ENCODE measurements at regions not wholly inside any gene's neighbourhood (a gene's known extent, or its start where the extent isn't known, plus 50 kb on each side); places are given as distances from the start of the nearest gene placed in this dataset.

DNA sequence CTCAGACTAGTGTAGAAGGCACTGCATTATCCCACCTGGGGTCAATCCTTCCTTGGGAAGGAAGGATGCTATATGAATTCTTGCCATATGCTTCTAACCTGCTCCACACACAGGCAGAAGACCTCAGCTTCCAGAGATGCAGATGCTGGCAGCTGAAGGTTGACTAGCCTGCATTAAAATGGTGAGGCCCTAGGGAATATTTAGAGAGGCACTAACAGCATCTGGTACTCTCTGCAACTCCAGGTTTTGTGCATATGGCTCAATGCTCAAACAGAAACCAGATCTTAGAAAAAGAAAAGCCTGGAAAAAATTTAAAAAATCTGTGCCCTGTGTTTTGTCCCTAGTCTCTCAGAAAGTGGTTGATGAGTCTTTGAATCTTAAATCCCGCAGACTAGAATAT lies 56.0 kb upstream of the MYRIP start:
- TF ChIP-seq, protein P1, sequence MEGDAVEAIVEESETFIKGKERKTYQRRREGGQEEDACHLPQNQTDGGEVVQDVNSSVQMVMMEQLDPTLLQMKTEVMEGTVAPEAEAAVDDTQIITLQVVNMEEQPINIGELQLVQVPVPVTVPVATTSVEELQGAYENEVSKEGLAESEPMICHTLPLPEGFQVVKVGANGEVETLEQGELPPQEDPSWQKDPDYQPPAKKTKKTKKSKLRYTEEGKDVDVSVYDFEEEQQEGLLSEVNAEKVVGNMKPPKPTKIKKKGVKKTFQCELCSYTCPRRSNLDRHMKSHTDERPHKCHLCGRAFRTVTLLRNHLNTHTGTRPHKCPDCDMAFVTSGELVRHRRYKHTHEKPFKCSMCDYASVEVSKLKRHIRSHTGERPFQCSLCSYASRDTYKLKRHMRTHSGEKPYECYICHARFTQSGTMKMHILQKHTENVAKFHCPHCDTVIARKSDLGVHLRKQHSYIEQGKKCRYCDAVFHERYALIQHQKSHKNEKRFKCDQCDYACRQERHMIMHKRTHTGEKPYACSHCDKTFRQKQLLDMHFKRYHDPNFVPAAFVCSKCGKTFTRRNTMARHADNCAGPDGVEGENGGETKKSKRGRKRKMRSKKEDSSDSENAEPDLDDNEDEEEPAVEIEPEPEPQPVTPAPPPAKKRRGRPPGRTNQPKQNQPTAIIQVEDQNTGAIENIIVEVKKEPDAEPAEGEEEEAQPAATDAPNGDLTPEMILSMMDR (IDR thresholded peaks at IDR 0.05) = no peak
- Mint-ChIP-seq H3K36me3 (ENCODE audit: low read depth) (no peaks in the 10 kb centered on the region), H3K4me1 (no peaks in the 10 kb centered on the region), H3K4me3 (no peak overlapping the region), H3K27me3 (ENCODE audit: low read depth, poor library complexity) (peaks cover 5% of the 10 kb centered on the region), H3K9me3 (no peaks in the 10 kb centered on the region), H3K27ac (no peak overlapping the region)
- no peak for DNase-seq

DNA sequence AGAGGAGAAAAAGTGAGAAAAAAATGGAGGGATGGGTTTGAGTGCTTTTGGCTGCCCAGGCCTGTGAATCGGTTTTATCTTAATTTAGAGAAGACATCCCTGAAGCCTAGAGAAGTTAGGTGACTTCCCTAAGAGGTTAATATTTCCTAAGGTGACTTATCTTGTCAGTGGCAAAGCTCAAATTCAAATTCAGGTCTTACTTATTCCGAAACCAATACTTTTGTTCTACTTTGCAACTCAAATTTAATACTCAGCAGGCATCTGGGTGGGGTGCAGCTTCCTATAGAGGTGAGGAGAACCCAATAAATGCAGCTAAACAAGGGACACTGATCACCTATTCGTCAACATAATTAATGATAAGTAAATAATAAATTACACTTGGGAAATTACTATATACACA lies 54.9 kb upstream of the MYRIP start:
- Mint-ChIP-seq H3K27ac (no peak overlapping the region), H3K36me3 (ENCODE audit: low read depth) (no peaks in the 10 kb centered on the region), H3K4me3 (no peak overlapping the region), H3K4me1 (no peaks in the 10 kb centered on the region), H3K9me3 (no peaks in the 10 kb centered on the region), H3K27me3 (ENCODE audit: low read depth, poor library complexity) (peaks cover 5% of the 10 kb centered on the region)
- DNase-seq = no peak
- TF ChIP-seq, protein P1 (IDR thresholded peaks at IDR 0.05) = no peak

DNA sequence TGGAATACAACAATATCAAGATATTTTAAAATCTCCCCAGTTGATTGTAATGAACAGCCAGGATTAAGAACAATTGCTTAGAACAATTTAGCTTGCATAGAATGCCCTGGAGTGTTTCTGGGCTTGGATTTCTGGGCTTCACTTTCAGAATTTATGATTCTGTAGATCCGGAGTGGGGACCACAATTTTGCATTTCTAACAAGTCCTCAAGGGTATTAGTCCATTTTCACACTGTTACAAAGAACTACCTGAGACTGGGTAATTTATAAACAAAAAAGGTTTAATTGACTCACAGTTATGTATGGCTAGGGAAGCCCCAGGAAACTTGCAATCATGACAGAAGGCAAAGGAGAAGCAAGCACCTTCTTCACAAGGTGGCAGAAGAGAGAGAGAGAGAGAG lies 54.3 kb upstream of the MYRIP start:
- no peak overlapping the region for H3K4me3 Mint-ChIP-seq
- DNase-seq = no peak
- no peaks in the 10 kb centered on the region for H3K9me3 Mint-ChIP-seq
- H3K27ac Mint-ChIP-seq = no peak overlapping the region
- TF ChIP-seq, protein P1 (IDR thresholded peaks at IDR 0.05) = no peak
- H3K36me3 Mint-ChIP-seq (ENCODE audit: low read depth) = no peaks in the 10 kb centered on the region
- H3K4me1 Mint-ChIP-seq = no peaks in the 10 kb centered on the region
- peaks cover 5% of the 10 kb centered on the region for H3K27me3 Mint-ChIP-seq (ENCODE audit: low read depth, poor library complexity)

DNA sequence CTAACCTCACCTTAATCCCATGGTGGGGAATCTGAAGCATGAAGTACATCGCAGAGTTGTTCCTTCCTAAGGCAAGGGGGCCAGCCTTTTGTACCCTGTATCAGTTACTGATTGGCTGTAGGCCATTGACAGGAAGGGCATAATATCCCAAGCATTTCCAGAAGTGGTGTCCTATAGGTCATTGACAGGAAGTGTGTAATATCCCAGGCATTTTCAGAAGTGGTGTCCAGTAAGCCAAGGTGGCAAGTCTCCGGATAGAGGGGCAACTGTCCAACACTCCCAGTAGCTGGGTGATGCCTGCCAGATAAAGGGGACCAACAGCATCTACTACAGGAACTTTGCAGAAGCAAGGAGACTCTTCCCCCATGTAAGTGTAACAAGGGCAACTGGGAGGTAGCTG lies 52.1 kb upstream of the MYRIP start:
- no peak overlapping the region for H3K4me3 Mint-ChIP-seq
- H3K27me3 Mint-ChIP-seq (ENCODE audit: low read depth, poor library complexity) = peaks cover 9% of the 10 kb centered on the region
- H3K9me3 Mint-ChIP-seq = no peaks in the 10 kb centered on the region
- no peak overlapping the region for H3K27ac Mint-ChIP-seq
- no peaks in the 10 kb centered on the region for H3K4me1 Mint-ChIP-seq
- TF ChIP-seq, protein P1 (IDR thresholded peaks at IDR 0.05) = no peak
- H3K36me3 Mint-ChIP-seq (ENCODE audit: low read depth) = no peaks in the 10 kb centered on the region
- DNase-seq = no peak

Data from nephron progenitor cell (in vitro differentiated cells).